ENCODE measurements at regions not wholly inside any gene's neighbourhood (a gene's known extent, or its start where the extent isn't known, plus 50 kb on each side); places are given as distances from the start of the nearest gene placed in this dataset.

DNA sequence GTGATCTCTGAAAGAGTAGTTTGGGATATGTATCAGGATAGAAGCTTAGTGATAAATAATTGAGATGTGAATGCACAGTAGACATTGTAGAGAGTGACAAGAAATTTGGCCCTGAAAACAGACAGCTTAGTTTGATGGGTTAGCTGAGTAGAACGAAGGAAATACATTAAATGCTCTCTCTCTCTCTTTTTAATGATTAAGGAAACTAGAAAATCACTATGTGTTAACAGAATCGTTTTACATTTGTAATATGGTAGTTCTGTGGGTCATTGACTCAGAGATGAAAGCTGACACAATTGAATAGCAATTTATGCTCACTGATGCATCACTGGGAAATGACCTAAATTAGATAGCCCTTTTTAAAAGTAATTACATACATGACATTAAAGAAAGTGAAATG is 739.8 kb upstream of the PTPRD start:
- intact Hi-C loops (cut with micrococcal nuclease), result no loop called here

DNA sequence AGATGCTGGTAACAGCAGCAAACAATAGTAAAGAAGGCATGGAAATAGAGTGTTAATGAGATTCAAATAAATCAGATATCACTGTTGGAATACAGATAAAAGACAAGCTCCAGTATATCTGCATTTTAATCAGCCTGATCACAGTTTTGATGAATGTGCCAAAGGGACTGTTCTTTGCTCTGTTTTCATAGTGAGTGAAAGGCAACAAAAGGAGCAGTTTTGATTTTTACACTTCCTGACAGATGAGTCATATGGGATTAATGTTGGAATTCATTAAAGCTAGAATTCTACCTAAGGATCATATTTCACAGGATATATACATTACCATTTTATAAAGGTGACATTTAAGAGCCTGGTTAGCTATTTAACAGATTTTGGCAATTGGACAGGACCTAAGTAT is 743.3 kb upstream of the PTPRD start:
- peak; percentile 50 for TF ChIP-seq FOS (IDR thresholded peaks at IDR 0.05; ENCODE audit: borderline replicate concordance, insufficient read depth, low read length)
- TF ChIP-seq, protein P1, sequence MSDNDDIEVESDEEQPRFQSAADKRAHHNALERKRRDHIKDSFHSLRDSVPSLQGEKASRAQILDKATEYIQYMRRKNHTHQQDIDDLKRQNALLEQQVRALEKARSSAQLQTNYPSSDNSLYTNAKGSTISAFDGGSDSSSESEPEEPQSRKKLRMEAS (IDR thresholded peaks at IDR 0.05; ENCODE audit: insufficient read depth, insufficient read length), result no peak
- intact Hi-C loops (cut with micrococcal nuclease), result no loop called here
- CTCF ChIA-PET, result no interaction called here
- DNase-seq (ENCODE audit: low read depth, low spot score) (peak; percentile 3), FAIRE-seq (peak; percentile 33)
- no peaks in the 10 kb centered on the region for H3K79me2 ChIP-seq (ENCODE audit: control insufficient read depth, insufficient read depth, low read length)
- H3K9me1 ChIP-seq (replicated peaks; ENCODE audit: control insufficient read depth, extremely low read depth, insufficient read depth, low read length), result no peaks in the 10 kb centered on the region
- BruUV-seq (replicated peaks), result no TSS peak
- H3K36me3 ChIP-seq (ENCODE audit: control insufficient read depth in 2 of 2, extremely low read depth in 1 of 2, insufficient read depth in 2 of 2, low read length in 2 of 2), result no peaks in the 10 kb centered on the region
- no peaks in the 10 kb centered on the region for H3K9me3 ChIP-seq (replicated peaks; ENCODE audit: control insufficient read depth, insufficient read depth, low read length)
- no peak overlapping the region for H3K4me2 ChIP-seq (ENCODE audit: insufficient read depth, low read length)
- no peak overlapping the region for H2AFZ ChIP-seq (ENCODE audit: low read depth, low read length)
- H3K9ac ChIP-seq (replicated peaks; ENCODE audit: extremely low read depth, insufficient read depth, low read length), result no peak overlapping the region
- no peaks in the 10 kb centered on the region for H3K27me3 ChIP-seq (ENCODE audit: control insufficient read depth in 2 of 2, insufficient read depth in 2 of 2, low read length in 2 of 2)
- H3K4me3 ChIP-seq (replicated peaks in 1 of 3; ENCODE audit: insufficient read depth in 1 of 3, low read depth in 1 of 3, low read length in 3 of 3), result no peak overlapping the region
- H4K20me1 ChIP-seq (replicated peaks; ENCODE audit: control insufficient read depth, extremely low read depth, insufficient read depth, low read length), result no peaks in the 10 kb centered on the region
- POLR2A ChIA-PET, result no interaction called here
- no peak overlapping the region for H3K27ac ChIP-seq (ENCODE audit: insufficient read depth, low read depth, low read length)
- H3K4me1 ChIP-seq (ENCODE audit: control insufficient read depth, extremely low read depth, insufficient read depth, low read length), result no peaks in the 10 kb centered on the region
- dilution Hi-C loops (cut with MboI; ENCODE audit: extremely low pct_ligation_motif_present, low sequenced_read_pairs), result no loop called here

More for the DNA sequence above, 739.8 kb upstream of the PTPRD start:
- Histone ChIP-seq H3K9me3 (replicated peaks; ENCODE audit: control insufficient read depth, insufficient read depth, low read length) (no peaks in the 10 kb centered on the region), H3K4me1 (ENCODE audit: control insufficient read depth, extremely low read depth, insufficient read depth, low read length) (no peaks in the 10 kb centered on the region), H3K36me3 (ENCODE audit: control insufficient read depth in 2 of 2, extremely low read depth in 1 of 2, insufficient read depth in 2 of 2, low read length in 2 of 2) (no peaks in the 10 kb centered on the region), H3K9me1 (replicated peaks; ENCODE audit: control insufficient read depth, extremely low read depth, insufficient read depth, low read length) (no peaks in the 10 kb centered on the region), H3K4me2 (ENCODE audit: insufficient read depth, low read length) (no peak overlapping the region), H3K4me3 (replicated peaks in 1 of 3; ENCODE audit: insufficient read depth in 1 of 3, low read depth in 1 of 3, low read length in 3 of 3) (no peak overlapping the region), H3K79me2 (ENCODE audit: control insufficient read depth, insufficient read depth, low read length) (no peaks in the 10 kb centered on the region), H3K27me3 (ENCODE audit: control insufficient read depth in 2 of 2, insufficient read depth in 2 of 2, low read length in 2 of 2) (no peaks in the 10 kb centered on the region), H3K27ac (ENCODE audit: insufficient read depth, low read depth, low read length) (no peak overlapping the region), H3K9ac (replicated peaks; ENCODE audit: extremely low read depth, insufficient read depth, low read length) (no peak overlapping the region), H4K20me1 (replicated peaks; ENCODE audit: control insufficient read depth, extremely low read depth, insufficient read depth, low read length) (no peaks in the 10 kb centered on the region), H2AFZ (ENCODE audit: low read depth, low read length) (no peak overlapping the region)
- dilution Hi-C loops (cut with MboI; ENCODE audit: extremely low pct_ligation_motif_present, low sequenced_read_pairs), result no loop called here
- POLR2A ChIA-PET, result no interaction called here
- CTCF ChIA-PET, result no interaction called here
- BruUV-seq (replicated peaks), result no TSS peak
- DNase-seq (ENCODE audit: low read depth, low spot score) (no peak), FAIRE-seq (no peak)
- TF ChIP-seq MYC (IDR thresholded peaks at IDR 0.05; ENCODE audit: low read depth, low read length), result no peak
- TF ChIP-seq, protein P1 (IDR thresholded peaks at IDR 0.05; ENCODE audit: insufficient read depth, insufficient read length), result no peak
- TF ChIP-seq EZH2 (IDR thresholded peaks at IDR 0.05; ENCODE audit: borderline replicate concordance, low read depth, low read length, severe bottlenecking), result no peak
- TF ChIP-seq, protein P2, sequence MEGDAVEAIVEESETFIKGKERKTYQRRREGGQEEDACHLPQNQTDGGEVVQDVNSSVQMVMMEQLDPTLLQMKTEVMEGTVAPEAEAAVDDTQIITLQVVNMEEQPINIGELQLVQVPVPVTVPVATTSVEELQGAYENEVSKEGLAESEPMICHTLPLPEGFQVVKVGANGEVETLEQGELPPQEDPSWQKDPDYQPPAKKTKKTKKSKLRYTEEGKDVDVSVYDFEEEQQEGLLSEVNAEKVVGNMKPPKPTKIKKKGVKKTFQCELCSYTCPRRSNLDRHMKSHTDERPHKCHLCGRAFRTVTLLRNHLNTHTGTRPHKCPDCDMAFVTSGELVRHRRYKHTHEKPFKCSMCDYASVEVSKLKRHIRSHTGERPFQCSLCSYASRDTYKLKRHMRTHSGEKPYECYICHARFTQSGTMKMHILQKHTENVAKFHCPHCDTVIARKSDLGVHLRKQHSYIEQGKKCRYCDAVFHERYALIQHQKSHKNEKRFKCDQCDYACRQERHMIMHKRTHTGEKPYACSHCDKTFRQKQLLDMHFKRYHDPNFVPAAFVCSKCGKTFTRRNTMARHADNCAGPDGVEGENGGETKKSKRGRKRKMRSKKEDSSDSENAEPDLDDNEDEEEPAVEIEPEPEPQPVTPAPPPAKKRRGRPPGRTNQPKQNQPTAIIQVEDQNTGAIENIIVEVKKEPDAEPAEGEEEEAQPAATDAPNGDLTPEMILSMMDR (IDR thresholded peaks at IDR 0.05; ENCODE audit: extremely low read depth in 1 of 2, insufficient read depth in 1 of 2, low read depth in 1 of 2, low read length in 2 of 2), result no peak
- no peak for TF ChIP-seq POLR2A (IDR thresholded peaks at IDR 0.05; ENCODE audit: low read depth, low read length)
- TF ChIP-seq GATA2 (IDR thresholded peaks at IDR 0.05; ENCODE audit: insufficient read depth, insufficient read length, low read depth, low read length), result no peak
